ENCODE measurements at regions not wholly inside any gene's neighbourhood (a gene's known extent, or its start where the extent isn't known, plus 50 kb on each side); places are given as distances from the start of the nearest gene placed in this dataset.

DNA sequence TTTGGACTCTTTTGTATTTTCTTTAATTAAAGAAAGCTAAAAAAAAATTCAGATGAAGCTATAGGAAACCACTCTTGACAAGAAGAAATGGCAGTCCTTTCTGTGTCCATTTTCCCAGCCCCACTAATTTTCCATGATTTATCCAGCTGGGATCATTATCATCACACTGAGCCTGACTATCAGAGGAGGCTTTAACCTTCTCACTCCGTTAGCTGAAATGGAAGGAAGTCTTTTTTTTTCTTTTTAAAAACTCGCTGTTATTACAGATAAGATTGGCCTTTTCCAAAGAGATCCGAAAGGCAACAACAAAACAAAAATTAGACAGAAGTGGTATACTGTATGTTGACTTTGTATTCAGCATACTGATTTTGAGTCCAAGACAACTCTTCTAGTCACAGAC is 366.2 kb upstream of the ROPN1 start:
- Histone ChIP-seq H3K4me2 (ENCODE audit: low read depth, low read length) (no peak overlapping the region), H3K9ac (ENCODE audit: insufficient read depth, low read depth, low read length) (no peak overlapping the region), H3K4me3 (replicated peaks in 1 of 3; ENCODE audit: insufficient read depth in 1 of 3, low read depth in 2 of 3, low read length in 3 of 3) (no peak overlapping the region), H3K79me2 (ENCODE audit: insufficient read depth, low read length) (no peaks in the 10 kb centered on the region), H2AFZ (ENCODE audit: low read length) (no peak overlapping the region), H3K27me3 (ENCODE audit: control insufficient read depth in 1 of 2, insufficient read depth in 2 of 2, low read length in 2 of 2) (no peaks in the 10 kb centered on the region; a peak in 1 of 5 replicates), H4K20me1 (ENCODE audit: insufficient read depth, low read length) (no peaks in the 10 kb centered on the region), H3K4me1 (ENCODE audit: insufficient read depth, low read length) (no peaks in the 10 kb centered on the region), H3K36me3 (replicated peaks in 1 of 2; ENCODE audit: control insufficient read depth in 1 of 2, insufficient read depth in 2 of 2, low read length in 2 of 2) (no peaks in the 10 kb centered on the region), H3K9me3 (ENCODE audit: low read length) (no peaks in the 10 kb centered on the region), H3K27ac (ENCODE audit: extremely low read length, insufficient read depth, low read length) (no peak overlapping the region)
- CTCF ChIA-PET (ENCODE audit: low intra/inter-chr PET ratio, low total read pairs): no interaction called here
- no peak for ATAC-seq
- POLR2A ChIA-PET: no interaction called here
- in situ Hi-C loops (cut with HindIII; ENCODE audit: extremely low pct_ligation_motif_present, low pct_unique_long_range_greater_than_20kb): loop anchor here (5.0 to 25.0 kb wide), 2 partner anchors 109 to 329 kb away; no protein-coding TSS in a partner anchor
- no TSS peak for BruUV-seq (replicated peaks)
- FAIRE-seq: no peak
- intact Hi-C loops (cut with micrococcal nuclease; ENCODE audit: unreplicated experiment): no loop called here
- WGBS (ENCODE audit: low lambda C conversion rate): 6% methylated on average over 3 of the region's 3 CpGs
- TF ChIP-seq TBX2 (CRISPR knock-in tag; IDR thresholded peaks at IDR 0.05; ENCODE audit: borderline replicate concordance) (no peak), ZNF44 (CRISPR knock-in tag; IDR thresholded peaks at IDR 0.05) (no peak), ZMYM3 (CRISPR knock-in tag; IDR thresholded peaks at IDR 0.05) (no peak), NFE2L1 (CRISPR knock-in tag; IDR thresholded peaks at IDR 0.05; ENCODE audit: borderline replicate concordance) (no peak), NR3C1 (CRISPR knock-in tag; IDR thresholded peaks at IDR 0.05) (no peak)
- no peak for DNase-seq (ENCODE audit: low spot score)

DNA sequence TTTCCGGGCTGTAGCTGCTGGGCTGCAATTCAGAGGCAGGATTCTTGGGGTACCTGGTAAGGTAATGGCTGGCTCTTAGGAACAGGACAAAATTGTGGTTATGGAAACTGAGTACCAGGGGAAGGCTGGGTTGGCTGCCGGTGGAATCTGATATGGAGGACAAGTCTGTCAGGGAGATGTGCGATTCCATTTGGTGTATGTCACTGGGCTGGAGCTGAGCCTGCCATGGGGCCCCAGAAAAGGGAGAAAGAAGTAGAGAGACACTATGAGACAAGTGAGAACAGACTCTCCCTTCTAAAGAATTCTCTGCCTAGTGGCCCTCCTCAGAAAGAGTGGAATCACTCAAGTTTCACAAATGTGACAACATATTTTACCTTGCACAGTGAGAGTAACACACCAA is 368.2 kb upstream of the ROPN1 start:
- POLR2A ChIA-PET: no interaction called here
- no peak for ATAC-seq
- no peak for TF ChIP-seq GLMP (CRISPR knock-in tag; IDR thresholded peaks at IDR 0.05; ENCODE audit: borderline replicate concordance)
- no peak for TF ChIP-seq ZNF616 (CRISPR knock-in tag; IDR thresholded peaks at IDR 0.05; ENCODE audit: low read depth)
- no peak for TF ChIP-seq ZNF7 (CRISPR knock-in tag; IDR thresholded peaks at IDR 0.05)
- TF ChIP-seq NCOA2 (CRISPR knock-in tag; IDR thresholded peaks at IDR 0.05): no peak
- no TSS peak for BruUV-seq (replicated peaks)
- Histone ChIP-seq H3K27me3 (ENCODE audit: control insufficient read depth in 1 of 2, insufficient read depth in 2 of 2, low read length in 2 of 2) (no peaks in the 10 kb centered on the region; a peak in 1 of 5 replicates), H3K4me3 (replicated peaks in 1 of 3; ENCODE audit: insufficient read depth in 1 of 3, low read depth in 2 of 3, low read length in 3 of 3) (no peak overlapping the region), H2AFZ (ENCODE audit: low read length) (no peak overlapping the region), H3K79me2 (ENCODE audit: insufficient read depth, low read length) (no peaks in the 10 kb centered on the region), H3K27ac (ENCODE audit: extremely low read length, insufficient read depth, low read length) (no peak overlapping the region), H3K4me2 (ENCODE audit: low read depth, low read length) (no peak overlapping the region), H3K36me3 (replicated peaks in 1 of 2; ENCODE audit: control insufficient read depth in 1 of 2, insufficient read depth in 2 of 2, low read length in 2 of 2) (no peaks in the 10 kb centered on the region), H3K4me1 (ENCODE audit: insufficient read depth, low read length) (no peaks in the 10 kb centered on the region), H3K9me3 (ENCODE audit: low read length) (no peaks in the 10 kb centered on the region), H3K9ac (ENCODE audit: insufficient read depth, low read depth, low read length) (no peak overlapping the region), H4K20me1 (ENCODE audit: insufficient read depth, low read length) (no peaks in the 10 kb centered on the region)
- no peak for DNase-seq (ENCODE audit: low spot score)
- intact Hi-C loops (cut with micrococcal nuclease; ENCODE audit: unreplicated experiment) (no loop called here), in situ Hi-C loops (cut with HindIII; ENCODE audit: extremely low pct_ligation_motif_present, low pct_unique_long_range_greater_than_20kb) (loop anchor here (25.0 kb wide), 1 partner anchor 327 kb away; no protein-coding TSS in a partner anchor)
- no peak for FAIRE-seq
- CTCF ChIA-PET (ENCODE audit: low intra/inter-chr PET ratio, low total read pairs): no interaction called here
- 45% methylated on average over 3 of the region's 3 CpGs for WGBS (ENCODE audit: low lambda C conversion rate)

All from HepG2 (cell line).